Ovary (tissue), 7 donors: ENCODE measurements at regions not wholly inside any gene's neighbourhood (a gene's known extent, or its start where the extent isn't known, plus 50 kb on each side); places are given as distances from the start of the nearest gene placed in this dataset.

ENCODE experiments used
- DNase-seq, 5 donors: peaks; one replicate each; pipeline ENCODE4 v3.0.0-alpha.2; 2019 to 2020
- H3K27ac ChIP-seq, 2 donors: fragments of 200-600 bp; one replicate each; pipeline versions ENCODE4 v1.5.1 to v1.8.0; 2019 to 2022
- H3K27me3 ChIP-seq: fragments of 200-600 bp; one replicate; pipeline ENCODE4 v1.8.0; 2022
- H3K36me3 ChIP-seq: fragments of 200-600 bp; sonication (generic); one replicate; pipeline ENCODE4 v1.5.1; 2019
- H3K4me1 ChIP-seq: one replicate; pipeline ENCODE4 v1.8.1; 2013; ENCODE audit warnings: mild to moderate bottlenecking, moderate library complexity; ENCODE audit not compliant: insufficient read depth
- H3K4me3 ChIP-seq: fragments of 200-600 bp; sonication (generic); one replicate; pipeline ENCODE4 v1.5.1; 2017
- H3K9me3 ChIP-seq, 2 donors: fragments of 200-600 bp in 1 of 2; sonication (generic) in 1 of 2; one replicate each; pipeline versions ENCODE4 v1.5.1 to v1.8.1; 2013 to 2019; ENCODE audit warnings: mild to moderate bottlenecking in 1 of 2, moderate library complexity in 1 of 2
- CTCF ChIP-seq, 3 donors: fragments of 450-650 bp in 2 of 3; fragments of 200-600 bp in 1 of 3; IDR thresholded peaks; one replicate each; pipeline versions ENCODE4 v1.5.1 to v1.8.0; 2016 to 2022; ENCODE audit warnings: antibody characterized with exemption in 3 of 3, mild to moderate bottlenecking in 1 of 3
- EP300 ChIP-seq: sonication (generic); formaldehyde crosslinking; IDR thresholded peaks from one replicate; pipeline ENCODE4 v1.6.1; 2017; ENCODE audit warnings: antibody characterized with exemption
- POLR2A ChIP-seq: fragments of 450-650 bp; IDR thresholded peaks from one replicate; pipeline ENCODE4 v1.6.1; 2017; ENCODE audit warnings: antibody characterized with exemption, mild to moderate bottlenecking, moderate library complexity
- WGBS, 3 donors: extraction: QIAGEN DNeasy Blood & Tissue Kit in 1 of 3; methylation state at CpG; one replicate each; pipeline versions ENCODE4 v1.1.5 to v1.1.7; 2013 to 2017; 5-methylcytosine and 5-hydroxymethylcytosine counted together
- intact Hi-C, 4 donors: fragments of 100-400 bp; cut with DNase I; formaldehyde crosslinking; loops; one replicate each; pipeline versions ENCODE4 v1.11.0 to v1.15.1; 2022 to 2023
- donor health status: DM: no; HTN: no; CAD: no; lungs with moderate emphysema.
- donor health status: DM: no; HTN: no; CAD: no.
- donor health status: Bipolar disorder and iron deficiency.
- donor health status: DM: no; HTN: no; CAD: no.
- donor health status: DM: yes; HTN: yes; CAD: no.

- no peak overlapping the region for H3K27ac ChIP-seq
- intact Hi-C loops, result no loop called here
- no peaks in the 10 kb centered on the region for H3K9me3 ChIP-seq
- no peaks in the 10 kb centered on the region for H3K4me1 ChIP-seq
- H3K27me3 ChIP-seq, result no peaks in the 10 kb centered on the region
- DNase-seq, result no peak
- H3K4me3 ChIP-seq, result no peak overlapping the region
- WGBS, 3 donors, result 74 to 81% (median 77%) methylated on average over 3 of the region's 3 CpGs
- no peak for TF ChIP-seq POLR2A
- TF ChIP-seq EP300, result no peak
- TF ChIP-seq CTCF (IDR thresholded peaks at IDR 0.05), result no peak
- H3K36me3 ChIP-seq, result no peaks in the 10 kb centered on the region
These were observed 544.1 kb downstream of the HTR7 start for GRCh38 chr10:90313576-90314325.

GRCh38 chr10:90314718-90315117 is 543.1 kb downstream of the HTR7 start:
- WGBS, 3 donors, result 79 to 93% (median 88%) methylated on average over 1 of the region's 1 CpG
- intact Hi-C loops, result no loop called here

GRCh38 chr10:90317172-90317571 is 540.7 kb downstream of the HTR7 start:
- no peak overlapping the region for H3K27ac ChIP-seq
- no peaks in the 10 kb centered on the region for H3K9me3 ChIP-seq
- H3K4me3 ChIP-seq, result no peak overlapping the region
- H3K36me3 ChIP-seq, result no peaks in the 10 kb centered on the region
- H3K27me3 ChIP-seq, result no peaks in the 10 kb centered on the region
- DNase-seq, result no peak
- TF ChIP-seq CTCF (IDR thresholded peaks at IDR 0.05) (no peak), EP300 (no peak), POLR2A (no peak)
- 85 to 89% (median 87%) methylated on average over 3 of the region's 3 CpGs for WGBS, 3 donors
- intact Hi-C loops, result no loop called here
- H3K4me1 ChIP-seq, result no peaks in the 10 kb centered on the region

More at GRCh38 chr10:90314718-90315117, 543.1 kb downstream of the HTR7 start:
- no peaks in the 10 kb centered on the region for H3K9me3 ChIP-seq
- no peak for DNase-seq
- H3K27ac ChIP-seq, result no peak overlapping the region
- no peaks in the 10 kb centered on the region for H3K36me3 ChIP-seq
- no peaks in the 10 kb centered on the region for H3K4me1 ChIP-seq
- H3K27me3 ChIP-seq, result no peaks in the 10 kb centered on the region
- TF ChIP-seq EP300, result no peak
- no peak for TF ChIP-seq CTCF (IDR thresholded peaks at IDR 0.05)
- no peak for TF ChIP-seq POLR2A
- no peak overlapping the region for H3K4me3 ChIP-seq

- H3K9me3 ChIP-seq, result no peaks in the 10 kb centered on the region
- no peaks in the 10 kb centered on the region for H3K27me3 ChIP-seq
- 85 to 93% (median 86%) methylated on average over 2 of the region's 2 CpGs for WGBS, 3 donors
- H3K27ac ChIP-seq, result no peak overlapping the region
- intact Hi-C loops, result no loop called here
- H3K4me3 ChIP-seq, result no peak overlapping the region
- no peaks in the 10 kb centered on the region for H3K36me3 ChIP-seq
- H3K4me1 ChIP-seq, result no peaks in the 10 kb centered on the region
- no peak for DNase-seq
- TF ChIP-seq POLR2A, result no peak
- TF ChIP-seq EP300, result no peak
- TF ChIP-seq CTCF (IDR thresholded peaks at IDR 0.05), result no peak
These were observed 539.2 kb downstream of the HTR7 start for GRCh38 chr10:90318659-90319058.
